GM12865 (cell line): ENCODE measurements at regions not wholly inside any gene's neighbourhood (a gene's known extent, or its start where the extent isn't known, plus 50 kb on each side); places are given as distances from the start of the nearest gene placed in this dataset.

Source experiments
- DNase-seq: peaks from one replicate; pipeline ENCODE4 v3.0.0; 2010; ENCODE audit warnings: low read depth
- H3K4me3 ChIP-seq: 2 replicates; pipeline ENCODE4 v1.5.1; 2011; ENCODE audit warnings: mild to moderate bottlenecking, low read depth, low read length, control low read depth
- TF ChIP-seq, protein P1 (sequence below): IDR thresholded peaks from 2 replicates; pipeline ENCODE4 v1.5.1; 2011; ENCODE audit warnings: low read length, control low read depth, low read depth, inconsistent platforms; ENCODE audit not compliant: insufficient read depth; ENCODE audit errors: missing control alignments

DNA sequence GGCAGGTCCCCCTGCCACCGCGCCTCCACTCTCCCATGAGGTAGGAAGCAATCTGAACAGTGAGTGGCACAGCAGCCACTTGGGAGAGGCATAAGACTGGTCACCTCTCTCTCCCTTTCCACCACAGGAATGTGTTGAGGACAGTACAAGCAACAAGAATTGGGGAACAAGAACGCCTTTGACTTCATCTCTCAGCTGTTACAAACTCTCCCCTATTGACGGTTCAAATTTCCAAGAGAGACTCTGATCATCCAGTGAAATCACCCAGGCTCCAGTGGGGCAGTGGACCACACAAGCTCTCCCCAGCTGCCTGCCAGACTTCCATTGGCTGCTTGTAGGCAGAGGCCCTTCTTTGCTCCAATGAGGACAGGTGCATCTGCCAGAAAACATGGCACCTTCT lies 249.9 kb upstream of the JUN start:
- no peak for DNase-seq
- TF ChIP-seq, protein P1, sequence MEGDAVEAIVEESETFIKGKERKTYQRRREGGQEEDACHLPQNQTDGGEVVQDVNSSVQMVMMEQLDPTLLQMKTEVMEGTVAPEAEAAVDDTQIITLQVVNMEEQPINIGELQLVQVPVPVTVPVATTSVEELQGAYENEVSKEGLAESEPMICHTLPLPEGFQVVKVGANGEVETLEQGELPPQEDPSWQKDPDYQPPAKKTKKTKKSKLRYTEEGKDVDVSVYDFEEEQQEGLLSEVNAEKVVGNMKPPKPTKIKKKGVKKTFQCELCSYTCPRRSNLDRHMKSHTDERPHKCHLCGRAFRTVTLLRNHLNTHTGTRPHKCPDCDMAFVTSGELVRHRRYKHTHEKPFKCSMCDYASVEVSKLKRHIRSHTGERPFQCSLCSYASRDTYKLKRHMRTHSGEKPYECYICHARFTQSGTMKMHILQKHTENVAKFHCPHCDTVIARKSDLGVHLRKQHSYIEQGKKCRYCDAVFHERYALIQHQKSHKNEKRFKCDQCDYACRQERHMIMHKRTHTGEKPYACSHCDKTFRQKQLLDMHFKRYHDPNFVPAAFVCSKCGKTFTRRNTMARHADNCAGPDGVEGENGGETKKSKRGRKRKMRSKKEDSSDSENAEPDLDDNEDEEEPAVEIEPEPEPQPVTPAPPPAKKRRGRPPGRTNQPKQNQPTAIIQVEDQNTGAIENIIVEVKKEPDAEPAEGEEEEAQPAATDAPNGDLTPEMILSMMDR, result no peak
- no peak overlapping the region for H3K4me3 ChIP-seq

DNA sequence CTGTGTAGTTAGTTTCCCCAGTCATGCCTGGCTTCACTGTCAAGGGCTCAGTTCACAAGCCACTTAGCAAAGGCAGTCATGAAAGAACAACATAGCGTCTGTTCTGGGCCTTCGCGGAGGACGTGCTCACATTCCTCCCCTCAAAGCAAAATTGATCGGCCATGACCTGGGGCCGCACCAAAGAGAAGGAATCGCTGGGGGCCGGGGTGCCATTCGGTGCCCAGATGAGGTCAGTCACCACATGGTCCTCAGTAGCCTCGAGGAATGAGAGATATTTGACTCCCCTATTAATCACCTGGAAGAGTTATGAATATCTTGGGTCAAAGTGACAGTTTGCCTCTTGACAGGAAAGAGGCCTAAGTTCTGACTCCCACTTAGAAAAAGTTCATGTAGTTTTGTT lies 251.1 kb upstream of the JUN start:
- no peak overlapping the region for H3K4me3 ChIP-seq
- TF ChIP-seq, protein P1, result no peak
- DNase-seq, result no peak

DNA sequence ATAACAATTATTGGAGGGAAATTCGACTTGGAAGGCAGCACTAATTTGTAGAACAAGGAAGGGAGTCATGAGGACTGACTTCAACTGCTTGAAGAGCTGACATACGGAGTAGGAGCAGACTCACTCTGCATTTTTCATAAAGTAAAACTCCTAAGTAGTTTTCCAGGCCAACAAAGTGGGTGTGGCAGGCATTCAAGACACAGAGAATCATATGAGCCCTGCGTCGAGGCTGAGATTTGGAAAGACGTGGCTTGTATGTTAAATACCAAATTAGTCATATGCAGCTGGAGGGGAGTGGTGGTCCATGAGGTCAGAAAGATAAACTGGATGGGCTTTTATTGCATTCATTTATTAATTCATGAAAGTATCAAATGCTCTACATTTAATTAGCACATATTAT lies 255.7 kb upstream of the JUN start:
- no peak overlapping the region for H3K4me3 ChIP-seq
- no peak for DNase-seq
- TF ChIP-seq, protein P1, result no peak

DNA sequence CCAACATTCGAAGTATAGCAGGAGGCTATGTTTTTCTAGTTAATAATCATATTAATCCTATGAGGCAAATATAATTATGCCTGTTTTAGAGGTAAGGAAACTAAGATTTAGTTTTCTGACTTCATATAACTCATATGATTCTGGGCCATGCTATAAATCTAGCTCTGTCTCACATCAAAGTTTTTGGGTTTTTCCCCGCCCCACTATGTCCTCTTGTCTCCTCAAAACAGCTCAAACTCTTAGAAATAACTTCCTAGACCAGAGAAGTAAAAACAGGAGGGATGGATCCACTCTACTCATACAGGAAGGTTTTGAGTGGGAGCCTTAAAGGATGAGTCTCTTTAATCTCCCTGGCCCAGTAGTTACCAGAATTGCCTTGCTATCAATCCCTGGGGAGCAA lies 256.4 kb upstream of the FGGY start:
- DNase-seq, result no peak
- TF ChIP-seq, protein P1, result no peak
- H3K4me3 ChIP-seq, result no peak overlapping the region

DNA sequence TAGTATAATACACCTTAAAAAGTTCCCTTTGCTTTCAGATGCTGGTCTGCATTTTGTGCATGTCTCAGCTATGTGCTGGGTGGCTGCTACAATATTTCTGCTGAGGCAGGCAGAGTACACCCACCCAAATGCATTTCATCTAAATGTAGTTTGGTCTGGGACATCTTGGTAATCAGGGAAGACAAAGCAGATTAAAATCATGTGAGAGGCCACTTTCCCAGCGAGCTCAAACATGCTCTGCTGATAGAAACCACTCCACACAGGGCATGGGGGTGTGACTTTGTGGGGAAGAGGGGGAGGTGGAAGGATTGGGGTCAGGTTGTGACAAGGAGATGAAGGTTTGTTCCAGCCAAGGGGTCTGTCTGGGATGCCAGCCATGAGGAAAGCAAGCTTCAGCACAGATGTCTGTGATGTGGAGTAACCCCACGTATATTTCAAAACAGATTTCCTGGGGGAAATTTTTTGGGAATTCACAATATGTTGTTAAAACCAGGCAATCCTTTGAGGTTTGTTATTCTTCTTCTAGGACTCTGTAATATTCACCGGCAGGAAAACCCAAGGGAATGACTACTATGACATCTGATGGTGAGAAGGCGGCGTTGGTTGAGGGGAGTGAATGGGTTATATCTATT lies 255.1 kb upstream of the FGGY start:
- TF ChIP-seq, protein P1, result no peak
- DNase-seq, result no peak
- H3K4me3 ChIP-seq, result no peak overlapping the region

DNA sequence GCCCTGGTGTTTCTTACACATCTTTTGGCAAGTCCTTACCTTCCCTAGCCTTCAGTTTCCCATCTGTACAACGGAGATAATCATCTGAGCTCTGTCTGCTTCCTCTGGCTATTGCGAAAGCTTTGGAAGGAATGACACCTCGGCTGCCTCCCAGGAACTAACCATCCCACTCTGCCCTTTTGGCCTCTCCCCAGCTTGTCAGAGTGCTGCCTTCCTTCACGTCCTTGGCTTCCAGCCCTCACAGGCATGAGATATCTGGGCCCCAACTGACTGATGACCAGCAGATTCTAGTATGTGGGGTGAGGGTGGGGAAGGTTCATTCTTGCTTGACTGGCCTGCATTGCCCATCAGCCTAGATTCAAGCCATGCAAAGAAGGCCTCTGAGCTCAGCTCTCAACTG lies 253.1 kb upstream of the FGGY start:
- TF ChIP-seq, protein P1, result no peak
- H3K4me3 ChIP-seq, result no peak overlapping the region
- no peak for DNase-seq

DNA sequence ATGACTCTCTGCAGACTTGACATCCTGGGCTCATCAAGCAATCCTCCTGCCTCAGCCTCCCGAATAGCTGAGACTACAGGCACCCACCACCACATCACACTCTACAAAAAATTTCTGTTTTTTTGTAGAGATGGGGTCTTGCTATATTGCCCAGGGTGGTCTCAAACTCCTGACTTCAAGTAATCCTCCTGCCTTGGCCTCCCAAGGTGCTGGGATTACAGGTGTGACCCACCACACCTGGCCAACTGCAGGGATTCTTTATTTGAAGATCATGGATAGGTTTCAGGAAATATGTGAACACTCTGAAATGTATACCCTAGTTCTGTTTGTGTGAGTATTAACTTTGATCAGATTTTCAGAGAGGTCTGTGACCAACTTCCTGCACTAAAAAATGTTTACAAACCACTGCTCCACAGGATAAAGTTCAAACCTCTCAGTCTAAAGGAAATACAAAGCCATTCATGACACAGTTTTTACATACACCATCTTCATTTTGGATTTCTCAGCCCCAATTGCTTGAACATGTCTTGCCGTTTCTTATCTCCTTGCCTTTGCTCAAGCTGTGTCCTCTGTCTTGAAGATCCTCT lies 252.3 kb upstream of the FGGY start:
- DNase-seq, result no peak
- H3K4me3 ChIP-seq, result no peak overlapping the region
- TF ChIP-seq, protein P1, result no peak
